ENCODE measurements at regions not wholly inside any gene's neighbourhood (a gene's known extent, or its start where the extent isn't known, plus 50 kb on each side); places are given as distances from the start of the nearest gene placed in this dataset.

DNA sequence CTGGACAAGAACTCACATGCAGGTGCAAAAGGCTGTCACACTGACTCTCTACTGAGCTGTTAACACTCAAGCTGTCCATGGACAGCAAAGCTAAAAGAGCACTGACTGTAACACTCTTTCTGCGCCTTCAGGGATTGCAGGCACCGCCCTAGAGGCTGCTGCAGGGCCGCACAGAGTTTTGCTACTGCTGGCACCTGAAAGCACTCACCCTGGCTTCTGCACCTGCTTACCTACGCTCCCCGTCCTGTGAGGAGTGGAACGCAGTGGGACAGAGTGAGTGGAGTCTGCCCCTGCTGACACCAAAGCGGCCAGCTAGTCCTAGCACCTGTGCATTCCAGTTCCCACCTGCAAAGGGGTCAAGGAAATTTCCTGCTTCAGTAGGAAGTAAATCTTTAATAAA lies 941.3 kb downstream of the DIPK2A start:
- Mint-ChIP-seq H3K4me3 (no peak overlapping the region), H3K9me3 (peaks cover 45% of the 10 kb centered on the region), H3K27ac (no peak overlapping the region), H3K36me3 (ENCODE audit: low read depth) (no peaks in the 10 kb centered on the region), H3K4me1 (ENCODE audit: low read depth) (no peaks in the 10 kb centered on the region), H3K27me3 (ENCODE audit: insufficient read depth) (no peaks in the 10 kb centered on the region; the same call in 1 of the 2 replicates)
- DNase-seq = no peak
- TF ChIP-seq CTCF (IDR thresholded peaks at IDR 0.05) = no peak

DNA sequence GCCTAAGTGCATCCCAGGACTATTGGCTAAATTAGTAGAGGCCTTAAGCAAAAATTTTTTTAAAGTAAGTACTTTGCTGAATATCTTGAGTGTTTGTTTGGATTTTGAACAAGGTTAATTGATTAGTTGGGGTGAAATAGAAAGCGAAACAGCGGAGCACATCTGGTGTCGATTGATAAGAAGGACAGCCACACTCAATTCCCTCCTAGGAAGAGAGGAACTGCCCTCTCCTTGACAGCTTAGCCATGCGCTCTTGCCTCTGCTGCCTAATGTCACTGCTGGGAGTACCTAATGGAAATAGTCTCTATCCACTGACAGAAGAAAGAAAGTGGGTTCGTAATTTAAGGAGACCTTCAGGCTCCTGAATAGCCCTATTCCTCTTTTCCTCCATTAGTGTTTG lies 943.6 kb downstream of the DIPK2A start:
- H3K27me3 Mint-ChIP-seq (ENCODE audit: insufficient read depth) = no peaks in the 10 kb centered on the region; the same call in 1 of the 2 replicates
- TF ChIP-seq CTCF (IDR thresholded peaks at IDR 0.05) = no peak
- no peaks in the 10 kb centered on the region for H3K36me3 Mint-ChIP-seq (ENCODE audit: low read depth)
- no peak overlapping the region for H3K27ac Mint-ChIP-seq
- peaks cover 30% of the 10 kb centered on the region for H3K9me3 Mint-ChIP-seq
- H3K4me3 Mint-ChIP-seq = no peak overlapping the region
- no peaks in the 10 kb centered on the region for H3K4me1 Mint-ChIP-seq (ENCODE audit: low read depth)
- DNase-seq = no peak

GRCh38 chr3:144921710-144922109 lies 950.1 kb downstream of the DIPK2A start:
- no peaks in the 10 kb centered on the region for H3K27me3 Mint-ChIP-seq (ENCODE audit: insufficient read depth)

GRCh38 chr3:144923046-144923775 lies 951.6 kb downstream of the DIPK2A start:
- Mint-ChIP-seq H3K9me3 (peaks cover 49% of the 10 kb centered on the region), H3K36me3 (ENCODE audit: low read depth) (0 out of 2 replicates have a peak, but pooled peaks cover 5% of the 10 kb centered on the region), H3K27ac (no peak overlapping the region), H3K4me1 (ENCODE audit: low read depth) (no peaks in the 10 kb centered on the region), H3K27me3 (ENCODE audit: insufficient read depth) (no peaks in the 10 kb centered on the region), H3K4me3 (no peak overlapping the region)
- TF ChIP-seq CTCF (IDR thresholded peaks at IDR 0.05) = no peak
- no peak for DNase-seq

More at GRCh38 chr3:144921710-144922109, 950.1 kb downstream of the DIPK2A start:
- peaks cover 39% of the 10 kb centered on the region for H3K9me3 Mint-ChIP-seq
- no peaks in the 10 kb centered on the region for H3K4me1 Mint-ChIP-seq (ENCODE audit: low read depth)
- TF ChIP-seq CTCF (IDR thresholded peaks at IDR 0.05) = no peak
- no peak overlapping the region for H3K4me3 Mint-ChIP-seq
- no peak overlapping the region for H3K27ac Mint-ChIP-seq
- H3K36me3 Mint-ChIP-seq (ENCODE audit: low read depth) = 0 out of 2 replicates have a peak, but pooled peaks cover 5% of the 10 kb centered on the region
- no peak for DNase-seq

DNA sequence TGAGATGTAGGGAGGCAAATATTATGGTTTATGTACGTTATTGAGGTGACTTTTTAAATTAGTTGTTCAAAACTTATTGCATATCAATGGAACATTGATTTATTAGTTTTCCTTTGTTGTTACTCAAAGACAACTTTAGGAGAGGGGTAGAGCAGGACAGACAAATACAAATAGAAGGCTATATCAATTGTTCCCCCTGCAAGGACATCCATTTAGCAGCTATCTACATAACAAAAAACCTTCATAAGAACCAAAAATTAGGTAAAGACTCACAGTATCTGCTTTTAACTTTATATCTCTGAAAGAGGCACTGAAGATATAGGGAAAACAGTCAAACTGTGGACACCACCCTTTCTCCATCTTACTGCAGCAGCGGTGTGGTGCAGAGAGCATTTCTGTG lies 958.8 kb downstream of the DIPK2A start:
- H3K9me3 Mint-ChIP-seq = peaks cover 69% of the 10 kb centered on the region
- no peak overlapping the region for H3K27ac Mint-ChIP-seq
- H3K36me3 Mint-ChIP-seq (ENCODE audit: low read depth) = 0 out of 2 replicates have a peak, but pooled peaks cover 5% of the 10 kb centered on the region
- no peak overlapping the region for H3K4me3 Mint-ChIP-seq
- TF ChIP-seq CTCF (IDR thresholded peaks at IDR 0.05) = no peak
- H3K4me1 Mint-ChIP-seq (ENCODE audit: low read depth) = no peaks in the 10 kb centered on the region
- no peak for DNase-seq
- H3K27me3 Mint-ChIP-seq (ENCODE audit: insufficient read depth) = no peaks in the 10 kb centered on the region
